Mesenchymal stem cell (in vitro differentiated cells and primary cell): ENCODE measurements at regions not wholly inside any gene's neighbourhood (a gene's known extent, or its start where the extent isn't known, plus 50 kb on each side); places are given as distances from the start of the nearest gene placed in this dataset.
"Not testable (repeated sequence)": the region's sequence is repeated elsewhere in the genome, so short reads cannot be mapped to it uniquely, and the experiment has no call there.

Source experiments
- DNase-seq: peaks from one replicate; pipeline ENCODE4 v3.0.0-alpha.2; 2013
- H2AFZ ChIP-seq: one replicate; pipeline ENCODE4 v1.6.1; 2013; ENCODE audit warnings: low read depth, mild to moderate bottlenecking, control low read depth, inconsistent platforms, low read length, moderate library complexity
- H2AK5ac ChIP-seq: 2 replicates; pipeline ENCODE4 v1.6.1; 2013; ENCODE audit warnings: low read length, moderate library complexity, mild to moderate bottlenecking, inconsistent platforms; ENCODE audit not compliant: severe bottlenecking
- H2BK120ac ChIP-seq: one replicate; pipeline ENCODE4 v1.6.1; 2013; ENCODE audit warnings: low read depth, mild to moderate bottlenecking, inconsistent platforms, low read length, moderate library complexity
- H2BK12ac ChIP-seq, 2 experiments: one replicate each; pipeline ENCODE4 v1.6.1; 2013; ENCODE audit warnings: inconsistent platforms in 2 of 2, low read length in 2 of 2, mild to moderate bottlenecking in 2 of 2, moderate library complexity in 2 of 2, control low read depth in 1 of 2
- H2BK15ac ChIP-seq: one replicate; pipeline ENCODE4 v1.6.1; 2013; ENCODE audit warnings: mild to moderate bottlenecking, low read depth, inconsistent platforms; ENCODE audit not compliant: poor library complexity, severe bottlenecking
- H2BK5ac ChIP-seq: 2 replicates; pipeline ENCODE4 v1.6.1; 2013; ENCODE audit warnings: low read depth, mild to moderate bottlenecking, low read length, control low read depth, inconsistent platforms; ENCODE audit not compliant: poor library complexity, severe bottlenecking
- H3K14ac ChIP-seq, 2 experiments: one replicate each; pipeline ENCODE4 v1.6.1; 2013; ENCODE audit warnings: inconsistent platforms in 2 of 2, low read length in 2 of 2, control low read depth in 1 of 2, mild to moderate bottlenecking in 1 of 2, moderate library complexity in 1 of 2
- H3K18ac ChIP-seq, 2 experiments: one replicate each; pipeline ENCODE4 v1.6.1; 2013; ENCODE audit warnings: inconsistent platforms in 2 of 2, low read length in 2 of 2, control low read depth in 1 of 2, low read depth in 1 of 2, mild to moderate bottlenecking in 1 of 2
- H3K23ac ChIP-seq, 2 experiments: one replicate each; pipeline ENCODE4 v1.6.1; 2013; ENCODE audit warnings: inconsistent platforms in 2 of 2, low read length in 2 of 2, mild to moderate bottlenecking in 2 of 2, moderate library complexity in 2 of 2, control low read depth in 1 of 2
- H3K27ac ChIP-seq: 2 replicates; pipeline ENCODE4 v1.5.1; 2013; ENCODE audit warnings: mild to moderate bottlenecking, moderate library complexity, low read length, control low read depth, inconsistent platforms; ENCODE audit not compliant: poor library complexity, severe bottlenecking
- H3K27me3 ChIP-seq, 2 experiments: 2 replicates each; pipeline versions ENCODE4 v1.6.1 to v1.7.0; 2013; ENCODE audit warnings: low read length in 2 of 2, mild to moderate bottlenecking in 2 of 2, moderate library complexity in 2 of 2, control low read depth in 1 of 2, inconsistent platforms in 1 of 2; ENCODE audit not compliant: control insufficient read depth in 1 of 2, insufficient read depth in 1 of 2
- H3K36me3 ChIP-seq, 2 experiments: 2 replicates each; pipeline versions ENCODE4 v1.6.1 to v1.7.0; 2013; ENCODE audit warnings: low read length in 2 of 2, control low read depth in 1 of 2, inconsistent platforms in 1 of 2, low read depth in 1 of 2, mild to moderate bottlenecking in 1 of 2; ENCODE audit not compliant: insufficient read depth in 2 of 2, control insufficient read depth in 1 of 2
- H3K4ac ChIP-seq, 2 experiments: one replicate each; pipeline ENCODE4 v1.6.1; 2013; ENCODE audit warnings: inconsistent platforms in 2 of 2, low read length in 2 of 2, mild to moderate bottlenecking in 2 of 2, moderate library complexity in 2 of 2, control low read depth in 1 of 2, low read depth in 1 of 2
- H3K4me1 ChIP-seq: 2 replicates; pipeline ENCODE4 v1.6.1; 2013; ENCODE audit warnings: low read depth, low read length, control low read depth; ENCODE audit not compliant: control insufficient read depth, insufficient read depth
- H3K4me2 ChIP-seq: 2 replicates; pipeline ENCODE4 v1.6.1; 2013; ENCODE audit warnings: low read length, mild to moderate bottlenecking, inconsistent platforms; ENCODE audit not compliant: poor library complexity, severe bottlenecking
- H3K4me3 ChIP-seq, 2 experiments: 2 replicates each; pipeline versions ENCODE4 v1.5.1 to v1.7.0; 2013; ENCODE audit warnings: low read length in 2 of 2, mild to moderate bottlenecking in 2 of 2, control low read depth in 1 of 2, low read depth in 1 of 2; ENCODE audit not compliant: insufficient read depth in 1 of 2
- H3K79me1 ChIP-seq: replicated peaks from 2 replicates; pipeline ENCODE4 v1.6.1; 2013; ENCODE audit warnings: mild to moderate bottlenecking, control low read depth, low read length, inconsistent platforms; ENCODE audit not compliant: poor library complexity, severe bottlenecking
- H3K9ac ChIP-seq: 2 replicates; pipeline ENCODE4 v1.7.0; 2013; ENCODE audit warnings: mild to moderate bottlenecking, low read length, moderate library complexity
- H3K9me3 ChIP-seq: 2 replicates; pipeline ENCODE4 v1.7.0; 2013; ENCODE audit warnings: mild to moderate bottlenecking, low read length; ENCODE audit not compliant: control insufficient read depth
- H4K8ac ChIP-seq: one replicate; pipeline ENCODE4 v1.6.1; 2013; ENCODE audit warnings: inconsistent platforms, mild to moderate bottlenecking, low read length, moderate library complexity
- H4K91ac ChIP-seq: one replicate; pipeline ENCODE4 v1.6.1; 2013; ENCODE audit warnings: mild to moderate bottlenecking, low read length, inconsistent platforms
- WGBS: methylation state at CpG from one replicate; pipeline ENCODE4 v1.1.7; 2013; ENCODE audit warnings: mixed read lengths; 5-methylcytosine and 5-hydroxymethylcytosine counted together

GRCh38 chr2:234157817-234158588 is 107.5 kb downstream of the SPP2 start:
- WGBS, result 76% methylated on average over 2 of the region's 3 CpGs
- H3K4ac ChIP-seq, result no peak overlapping the region
- peaks cover 2% of the 10 kb centered on the region for H3K4me1 ChIP-seq
- peak overlapping the region; percentile 58 for H2BK5ac ChIP-seq
- H2AFZ ChIP-seq, result no peak overlapping the region
- no peak overlapping the region for H3K4me2 ChIP-seq
- no peak overlapping the region for H3K18ac ChIP-seq
- no peak overlapping the region for H3K27ac ChIP-seq
- H4K91ac ChIP-seq, result no peak overlapping the region
- H3K9ac ChIP-seq, result no peak overlapping the region
- no peaks in the 10 kb centered on the region for H3K27me3 ChIP-seq
- H3K4me3 ChIP-seq, result no peak overlapping the region
- no peak overlapping the region for H2BK12ac ChIP-seq
- H2AK5ac ChIP-seq, result peak overlapping the region; percentile 49
- no peak for DNase-seq
- no peaks in the 10 kb centered on the region for H3K9me3 ChIP-seq
- no peak overlapping the region for H2BK15ac ChIP-seq
- H3K14ac ChIP-seq, result no peak overlapping the region
- H3K36me3 ChIP-seq, result no peaks in the 10 kb centered on the region
- H3K23ac ChIP-seq, result no peak overlapping the region
- no peak overlapping the region for H4K8ac ChIP-seq
- no peak overlapping the region for H2BK120ac ChIP-seq
- no peaks in the 10 kb centered on the region for H3K79me1 ChIP-seq

- H4K8ac ChIP-seq, result no peak overlapping the region
- no peak overlapping the region for H3K4me2 ChIP-seq
- H3K4ac ChIP-seq, result no peak overlapping the region
- WGBS, result 82% methylated on average over 3 of the region's 3 CpGs
- no peak overlapping the region for H3K9ac ChIP-seq
- no peak for DNase-seq
- no peak overlapping the region for H2BK120ac ChIP-seq
- H2BK12ac ChIP-seq, result no peak overlapping the region
- H3K79me1 ChIP-seq, result no peaks in the 10 kb centered on the region
- no peaks in the 10 kb centered on the region for H3K9me3 ChIP-seq
- no peak overlapping the region for H2AFZ ChIP-seq
- no peak overlapping the region for H4K91ac ChIP-seq
- H2BK15ac ChIP-seq, result no peak overlapping the region
- H3K23ac ChIP-seq, result no peak overlapping the region
- peak overlapping the region; percentile 6 for H2AK5ac ChIP-seq
- H3K4me1 ChIP-seq, result no peaks in the 10 kb centered on the region
- no peak overlapping the region for H3K18ac ChIP-seq
- no peak overlapping the region for H3K27ac ChIP-seq
- H3K4me3 ChIP-seq, result no peak overlapping the region
- no peaks in the 10 kb centered on the region for H3K36me3 ChIP-seq
- no peaks in the 10 kb centered on the region for H3K27me3 ChIP-seq
- no peak overlapping the region for H3K14ac ChIP-seq
- no peak overlapping the region for H2BK5ac ChIP-seq
Observed at GRCh38 chr2:234156326-234156725, 105.8 kb downstream of the SPP2 start.

GRCh38 chr2:234152835-234153234 is 102.3 kb downstream of the SPP2 start:
- DNase-seq, H4K91ac ChIP-seq, H3K79me1 ChIP-seq, H2AFZ ChIP-seq, H3K4ac ChIP-seq, H3K4me2 ChIP-seq, H2BK12ac ChIP-seq, H3K4me3 ChIP-seq, H3K9me3 ChIP-seq, H3K18ac ChIP-seq, H2BK15ac ChIP-seq, H3K9ac ChIP-seq, H2BK120ac ChIP-seq, H3K23ac ChIP-seq, H3K14ac ChIP-seq, H3K27ac ChIP-seq, H3K4me1 ChIP-seq, H3K36me3 ChIP-seq, H3K27me3 ChIP-seq, H2BK5ac ChIP-seq, H4K8ac ChIP-seq: not testable (repeated sequence)
- WGBS, result 86% methylated on average over 2 of the region's 2 CpGs
- peak overlapping the region; percentile 92 for H2AK5ac ChIP-seq

GRCh38 chr2:234147335-234147861 is 96.9 kb downstream of the SPP2 start:
- peaks cover 11% of the 10 kb centered on the region for H3K4me1 ChIP-seq

More at GRCh38 chr2:234147335-234147861, 96.9 kb downstream of the SPP2 start:
- Histone ChIP-seq H2BK120ac (no peak overlapping the region), H3K27ac (peak overlapping the region; percentile 93), H2AFZ (no peak overlapping the region), H3K79me1 (no peaks in the 10 kb centered on the region), H3K4me2 (peak overlapping the region; percentile 12), H3K27me3 (no peaks in the 10 kb centered on the region), H4K91ac (no peak overlapping the region), H3K23ac (no peak overlapping the region), H2BK5ac (peak overlapping the region; percentile 99), H3K18ac (no peak overlapping the region), H3K36me3 (no peaks in the 10 kb centered on the region), H4K8ac (no peak overlapping the region), H3K9me3 (no peaks in the 10 kb centered on the region), H2AK5ac (peak overlapping the region; percentile 98), H3K4ac (peak overlapping the region in 1 of 2 experiments; percentile 24), H3K4me3 (no peak overlapping the region), H2BK12ac (peak overlapping the region in 1 of 2 experiments; percentile 38), H2BK15ac (no peak overlapping the region), H3K9ac (no peak overlapping the region), H3K14ac (no peak overlapping the region)
- no peak for DNase-seq
- 51% methylated on average over 2 of the region's 3 CpGs for WGBS
